Upper lobe of left lung (tissue), 6 donors: ENCODE measurements at regions not wholly inside any gene's neighbourhood (a gene's known extent, or its start where the extent isn't known, plus 50 kb on each side); places are given as distances from the start of the nearest gene placed in this dataset.

Source experiments
- ATAC-seq, 2 donors: fragments of 200-7000 bp; cut with Tn5 transposase; one replicate each; pipeline ENCODE4 v1.9.1; 2022; ENCODE audit warnings: mild to moderate bottlenecking in 2 of 2, moderate library complexity in 2 of 2; ENCODE audit not compliant: low FRiP score in 2 of 2
- DNase-seq, 2 donors: peaks; one replicate each; pipeline ENCODE4 v3.0.0-alpha.2; 2019 to 2020
- H3K27ac ChIP-seq, 4 donors: fragments of 200-600 bp; sonication (generic); one replicate each; pipeline ENCODE4 v1.5.1; 2016 to 2019
- H3K27me3 ChIP-seq, 4 donors: fragments of 200-600 bp; sonication (generic); one replicate each; pipeline ENCODE4 v1.5.1; 2017 to 2019
- H3K36me3 ChIP-seq, 4 donors: fragments of 200-600 bp; sonication (generic); one replicate each; pipeline ENCODE4 v1.5.1; 2016 to 2019
- H3K4me1 ChIP-seq, 4 donors: fragments of 200-600 bp; sonication (generic); one replicate each; pipeline ENCODE4 v1.5.1; 2018 to 2019
- H3K4me3 ChIP-seq, 4 donors: fragments of 200-600 bp; sonication (generic); one replicate each; pipeline ENCODE4 v1.5.1; 2017 to 2019; ENCODE audit warnings: mild to moderate bottlenecking in 2 of 4, moderate library complexity in 1 of 4
- H3K9me3 ChIP-seq, 4 donors: fragments of 200-600 bp; sonication (generic); one replicate each; pipeline ENCODE4 v1.5.1; 2018 to 2019
- EP300 ChIP-seq, 4 donors: sonication (generic); formaldehyde crosslinking; IDR thresholded peaks; one replicate each; pipeline ENCODE4 v1.5.1; 2017; ENCODE audit warnings: antibody characterized with exemption in 4 of 4, control low read depth in 2 of 4
- POLR2A ChIP-seq, 4 donors: fragments of 450-650 bp; IDR thresholded peaks; one replicate each; pipeline ENCODE4 v1.5.1; 2016 to 2017; ENCODE audit warnings: antibody characterized with exemption in 4 of 4, mild to moderate bottlenecking in 2 of 4
- POLR2AphosphoS5 ChIP-seq, 2 donors: sonication (generic); formaldehyde crosslinking; IDR thresholded peaks; one replicate each; pipeline ENCODE4 v1.5.1; 2017; ENCODE audit warnings: antibody characterized with exemption in 2 of 2
- WGBS, 2 donors: methylation state at CpG; one replicate each; pipeline ENCODE4 v1.1.5; 2017 to 2018; 5-methylcytosine and 5-hydroxymethylcytosine counted together
- TF ChIP-seq, protein P1 (sequence below), 6 experiments: fragments of 450-650 bp in 4 of 6; fragments of 200-600 bp in 2 of 6; sonication (generic) in 2 of 6; IDR thresholded peaks; one replicate each; pipeline ENCODE4 v1.5.1; 2016 to 2019; ENCODE audit warnings: antibody characterized with exemption in 6 of 6
- donor health status: DM: no; HTN: no; CAD: no; lungs with moderate emphysema.
- donor health status: DM: no; HTN: yes; CAD: no; lungs with severe emphysema.

DNA sequence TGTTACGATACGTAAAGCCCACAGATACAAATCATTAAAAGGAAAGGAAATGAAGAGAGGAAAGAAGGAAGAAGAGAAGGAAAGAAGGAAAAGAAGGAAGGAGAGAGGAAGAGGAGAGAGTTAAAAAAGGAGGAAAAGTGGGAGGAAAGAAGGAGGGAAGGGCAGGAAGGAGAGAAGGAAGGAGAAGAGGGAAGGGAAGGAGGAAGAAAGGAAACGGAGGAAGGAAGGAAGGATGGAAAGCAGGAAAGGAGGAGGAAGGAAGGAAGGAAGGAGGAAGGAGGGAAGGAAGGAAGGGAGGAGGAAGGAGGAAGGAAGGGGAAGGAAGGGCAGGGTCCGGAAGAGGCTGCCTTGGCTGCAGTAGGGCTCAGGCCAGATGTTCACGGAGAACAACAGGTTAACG is 95.2 kb downstream of the ENGASE start:
- Histone ChIP-seq H3K36me3 (no peaks in the 10 kb centered on the region), H3K4me1 (no peaks in the 10 kb centered on the region), H3K27me3 (peaks cover 0 to 7% (median 0%) of the 10 kb centered on the region in 4 donors), H3K27ac (no peak overlapping the region), H3K9me3 (no peaks in the 10 kb centered on the region), H3K4me3 (no peak overlapping the region)
- ATAC-seq: no peak
- DNase-seq: no peak
- TF ChIP-seq, protein P1, sequence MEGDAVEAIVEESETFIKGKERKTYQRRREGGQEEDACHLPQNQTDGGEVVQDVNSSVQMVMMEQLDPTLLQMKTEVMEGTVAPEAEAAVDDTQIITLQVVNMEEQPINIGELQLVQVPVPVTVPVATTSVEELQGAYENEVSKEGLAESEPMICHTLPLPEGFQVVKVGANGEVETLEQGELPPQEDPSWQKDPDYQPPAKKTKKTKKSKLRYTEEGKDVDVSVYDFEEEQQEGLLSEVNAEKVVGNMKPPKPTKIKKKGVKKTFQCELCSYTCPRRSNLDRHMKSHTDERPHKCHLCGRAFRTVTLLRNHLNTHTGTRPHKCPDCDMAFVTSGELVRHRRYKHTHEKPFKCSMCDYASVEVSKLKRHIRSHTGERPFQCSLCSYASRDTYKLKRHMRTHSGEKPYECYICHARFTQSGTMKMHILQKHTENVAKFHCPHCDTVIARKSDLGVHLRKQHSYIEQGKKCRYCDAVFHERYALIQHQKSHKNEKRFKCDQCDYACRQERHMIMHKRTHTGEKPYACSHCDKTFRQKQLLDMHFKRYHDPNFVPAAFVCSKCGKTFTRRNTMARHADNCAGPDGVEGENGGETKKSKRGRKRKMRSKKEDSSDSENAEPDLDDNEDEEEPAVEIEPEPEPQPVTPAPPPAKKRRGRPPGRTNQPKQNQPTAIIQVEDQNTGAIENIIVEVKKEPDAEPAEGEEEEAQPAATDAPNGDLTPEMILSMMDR (IDR thresholded peaks at IDR 0.05): no peak
- no peak for TF ChIP-seq POLR2A (IDR thresholded peaks at IDR 0.05)
- TF ChIP-seq EP300 (IDR thresholded peaks at IDR 0.05): no peak
- TF ChIP-seq POLR2AphosphoS5 (IDR thresholded peaks at IDR 0.05): no peak
- WGBS, 2 donors: 73 to 82% methylated on average over 6 of the region's 6 CpGs

DNA sequence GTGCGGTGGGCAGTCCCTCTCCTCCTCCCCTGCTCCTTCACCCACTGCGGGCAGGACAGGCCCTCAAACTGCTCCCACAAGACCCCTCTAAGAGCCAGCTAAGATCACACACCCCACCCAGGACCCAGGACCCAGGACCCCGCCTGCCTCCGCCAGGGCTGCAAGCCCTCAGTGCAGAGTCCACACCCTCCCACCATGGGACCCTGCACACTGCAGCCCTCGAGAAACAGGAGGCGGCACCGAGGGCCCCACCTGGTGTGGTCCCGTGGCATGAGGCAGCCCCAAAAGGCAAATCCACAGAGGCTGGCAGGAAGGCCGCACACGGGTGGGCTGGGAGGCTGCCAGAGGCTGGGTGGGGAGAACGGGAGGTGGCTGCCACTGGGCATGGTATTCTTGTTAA is 94.7 kb downstream of the ENGASE start:
- peak in 1 of 2 donors; percentile 69 for DNase-seq
- WGBS, 2 donors: 66 to 86% methylated on average over 5 to 11 of the region's 11 CpGs

DNA sequence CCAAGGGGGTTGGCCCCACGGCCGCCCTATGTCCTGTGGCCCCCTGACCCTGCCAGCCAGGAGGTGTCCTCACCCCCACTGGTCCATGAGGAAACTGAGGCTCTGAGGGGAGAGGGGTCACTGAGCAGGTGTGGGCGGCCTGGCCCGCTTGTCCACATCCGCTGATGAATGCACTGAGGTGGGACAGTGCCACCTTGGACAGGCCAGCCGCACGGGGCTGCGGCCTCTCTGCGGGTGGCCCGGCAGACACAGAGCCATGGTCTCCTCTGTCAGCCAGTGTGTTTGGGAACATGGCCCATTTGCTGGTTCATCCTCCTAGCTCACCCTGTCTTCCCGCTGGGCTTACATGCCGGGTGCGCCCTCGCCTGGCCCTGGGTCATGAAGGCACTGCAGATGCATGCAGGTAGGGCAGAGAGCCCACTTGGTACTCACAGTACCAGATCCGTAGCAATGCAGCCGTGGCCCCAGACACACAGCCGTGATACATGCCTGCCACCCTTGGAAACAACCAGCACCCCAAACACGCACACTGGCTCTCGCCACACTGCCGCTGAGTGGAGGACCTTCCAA is 93.9 kb downstream of the ENGASE start:
- WGBS, 2 donors: 80 to 86% methylated on average over 7 to 20 of the region's 20 CpGs
- DNase-seq (peak in 1 of 2 donors; percentile 68), ATAC-seq (no peak)

More for the DNA sequence above, 94.7 kb downstream of the ENGASE start:
- Histone ChIP-seq H3K27me3 (peaks cover 0 to 7% (median 0%) of the 10 kb centered on the region in 4 donors), H3K4me3 (no peak overlapping the region), H3K9me3 (no peaks in the 10 kb centered on the region), H3K4me1 (no peaks in the 10 kb centered on the region), H3K27ac (no peak overlapping the region), H3K36me3 (no peaks in the 10 kb centered on the region)
- no peak for TF ChIP-seq EP300 (IDR thresholded peaks at IDR 0.05)
- TF ChIP-seq, protein P1 (IDR thresholded peaks at IDR 0.05): no peak
- no peak for TF ChIP-seq POLR2A (IDR thresholded peaks at IDR 0.05)
- no peak for TF ChIP-seq POLR2AphosphoS5 (IDR thresholded peaks at IDR 0.05)
- no peak for ATAC-seq

DNA sequence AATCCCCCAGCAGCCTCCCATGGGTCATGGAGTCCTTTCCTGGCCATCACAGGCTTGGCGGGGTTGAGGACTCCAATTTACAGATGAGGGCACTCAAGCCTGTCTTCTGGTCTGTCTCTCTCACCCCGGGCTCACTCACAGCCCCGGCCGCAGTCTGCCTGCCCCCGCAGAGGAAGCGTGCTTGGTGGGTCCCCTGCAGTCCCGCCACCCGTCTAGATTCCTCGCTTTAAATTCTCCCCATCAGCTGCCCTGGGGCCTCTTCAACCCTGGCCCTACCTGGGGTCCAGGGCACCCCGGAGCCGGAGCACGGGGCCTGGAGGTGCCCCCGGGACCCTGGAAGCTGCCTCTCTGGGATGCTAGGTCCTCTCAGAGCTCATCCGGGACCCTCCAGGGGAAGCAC is 92.9 kb downstream of the ENGASE start:
- 83 to 85% methylated on average over 13 to 14 of the region's 14 CpGs for WGBS, 2 donors
- ATAC-seq (no peak), DNase-seq (peak in 1 of 2 donors; percentile 69)
- TF ChIP-seq, protein P1 (IDR thresholded peaks at IDR 0.05): no peak
- no peak for TF ChIP-seq EP300 (IDR thresholded peaks at IDR 0.05)
- TF ChIP-seq POLR2A (IDR thresholded peaks at IDR 0.05): no peak
- no peaks in the 10 kb centered on the region for H3K36me3 ChIP-seq
- H3K27me3 ChIP-seq: peaks cover 0 to 7% (median 0%) of the 10 kb centered on the region in 4 donors
- no peaks in the 10 kb centered on the region for H3K4me1 ChIP-seq
- no peak overlapping the region for H3K27ac ChIP-seq
- H3K4me3 ChIP-seq: no peak overlapping the region
- no peaks in the 10 kb centered on the region for H3K9me3 ChIP-seq

More for the DNA sequence above, 93.9 kb downstream of the ENGASE start:
- H3K27ac ChIP-seq: no peak overlapping the region
- no peak overlapping the region for H3K4me3 ChIP-seq
- no peaks in the 10 kb centered on the region for H3K4me1 ChIP-seq
- no peak for TF ChIP-seq POLR2AphosphoS5 (IDR thresholded peaks at IDR 0.05)
- TF ChIP-seq, protein P1 (IDR thresholded peaks at IDR 0.05): no peak
- TF ChIP-seq POLR2A (IDR thresholded peaks at IDR 0.05): no peak
- TF ChIP-seq EP300 (IDR thresholded peaks at IDR 0.05): no peak
- no peaks in the 10 kb centered on the region for H3K36me3 ChIP-seq
- H3K27me3 ChIP-seq: peaks cover 0 to 7% (median 0%) of the 10 kb centered on the region in 4 donors
- no peaks in the 10 kb centered on the region for H3K9me3 ChIP-seq
